Endothelial cell (in vitro differentiated cells): ENCODE measurements at regions not wholly inside any gene's neighbourhood (a gene's known extent, or its start where the extent isn't known, plus 50 kb on each side); places are given as distances from the start of the nearest gene placed in this dataset.

Experiments
- DNase-seq: peaks from one replicate; pipeline ENCODE4 v3.0.0; 2021; ENCODE audit warnings: low spot score
- H3K27ac Mint-ChIP-seq: one replicate; pipeline ENCODE4 v1.8.0; 2021; ENCODE audit warnings: mixed read lengths, inconsistent platforms; ENCODE audit not compliant: unreplicated experiment
- H3K27me3 Mint-ChIP-seq: one replicate; pipeline ENCODE4 v1.8.0; 2021; ENCODE audit warnings: mild to moderate bottlenecking, moderate library complexity, mixed read lengths, inconsistent platforms; ENCODE audit not compliant: unreplicated experiment
- H3K36me3 Mint-ChIP-seq: one replicate; pipeline ENCODE4 v1.8.0; 2021; ENCODE audit warnings: mild to moderate bottlenecking, low read depth, mixed read lengths, inconsistent platforms; ENCODE audit not compliant: unreplicated experiment
- H3K4me1 Mint-ChIP-seq: one replicate; pipeline ENCODE4 v1.8.0; 2021; ENCODE audit warnings: mild to moderate bottlenecking, mixed read lengths, inconsistent platforms; ENCODE audit not compliant: unreplicated experiment
- H3K4me3 Mint-ChIP-seq: one replicate; pipeline ENCODE4 v1.8.0; 2021; ENCODE audit warnings: mild to moderate bottlenecking, mixed read lengths, inconsistent platforms; ENCODE audit not compliant: unreplicated experiment
- H3K9me3 Mint-ChIP-seq: one replicate; pipeline ENCODE4 v1.8.0; 2021; ENCODE audit warnings: mixed read lengths, inconsistent platforms; ENCODE audit not compliant: unreplicated experiment
- CTCF ChIP-seq: fragments of 200-600 bp; sonication (generic); IDR thresholded peaks from one replicate; pipeline ENCODE4 v1.5.0; 2021; ENCODE audit warnings: antibody characterized with exemption; ENCODE audit not compliant: unreplicated experiment

GRCh38 chr4:140809676-140810075, 53.5 kb upstream of the TBC1D9 start:
- Mint-ChIP-seq H3K4me1 (peaks cover 15% of the 10 kb centered on the region), H3K27me3 (peaks cover 4% of the 10 kb centered on the region), H3K4me3 (no peak overlapping the region), H3K27ac (peak overlapping the region; percentile 94), H3K36me3 (no peaks in the 10 kb centered on the region), H3K9me3 (no peaks in the 10 kb centered on the region)
- DNase-seq: no peak
- TF ChIP-seq CTCF: no peak

GRCh38 chr4:140808256-140808655, 52.1 kb upstream of the TBC1D9 start:
- DNase-seq: no peak
- no peak overlapping the region for H3K4me3 Mint-ChIP-seq
- no peaks in the 10 kb centered on the region for H3K9me3 Mint-ChIP-seq
- peaks cover 3% of the 10 kb centered on the region for H3K27me3 Mint-ChIP-seq
- peaks cover 15% of the 10 kb centered on the region for H3K4me1 Mint-ChIP-seq
- TF ChIP-seq CTCF: no peak
- no peak overlapping the region for H3K27ac Mint-ChIP-seq
- no peaks in the 10 kb centered on the region for H3K36me3 Mint-ChIP-seq

GRCh38 chr4:140807491-140808252, 51.5 kb upstream of the TBC1D9 start:
- no peak for TF ChIP-seq CTCF
- Mint-ChIP-seq H3K27me3 (peaks cover 3% of the 10 kb centered on the region), H3K27ac (no peak overlapping the region), H3K4me3 (no peak overlapping the region), H3K9me3 (no peaks in the 10 kb centered on the region), H3K36me3 (no peaks in the 10 kb centered on the region), H3K4me1 (peaks cover 15% of the 10 kb centered on the region)
- DNase-seq: no peak

- no peak for TF ChIP-seq CTCF
- DNase-seq: no peak
- Mint-ChIP-seq H3K27me3 (no peaks in the 10 kb centered on the region), H3K4me3 (no peak overlapping the region), H3K36me3 (no peaks in the 10 kb centered on the region), H3K9me3 (no peaks in the 10 kb centered on the region), H3K4me1 (peaks cover 15% of the 10 kb centered on the region), H3K27ac (no peak overlapping the region)
Measured at GRCh38 chr4:140806163-140806562, 50.0 kb upstream of the TBC1D9 start.
